BJ (cell line): ENCODE measurements at regions not wholly inside any gene's neighbourhood (a gene's known extent, or its start where the extent isn't known, plus 50 kb on each side); places are given as distances from the start of the nearest gene placed in this dataset.
A peak's percentile ranks its signal among the peaks of the same experiment; 100 is the strongest.

Source experiments
- CTCF ChIA-PET: fragments of 350-600 bp; formaldehyde crosslinking; extraction: SDS; loops from one replicate; lab custom pipeline; 2021; ENCODE audit warnings: antibody characterized with exemption, inconsistent platforms; lab: Yijun Ruan, JAX
- POLR2A ChIA-PET: fragments of 300-600 bp; sonication (Branson Sonifier 250); formaldehyde crosslinking; extraction: SDS; loops from one replicate; lab custom pipeline; 2021; ENCODE audit warnings: antibody characterized with exemption; lab: Charles Lee
- DNase-seq: peaks from one replicate; pipeline ENCODE4 v3.0.0-alpha.2; 2011; ENCODE audit warnings: low read depth
- H3K27me3 ChIP-seq: 2 replicates; pipeline ENCODE4 v1.6.0; 2011; ENCODE audit warnings: low read length; ENCODE audit not compliant: control insufficient read depth, insufficient read depth
- H3K36me3 ChIP-seq: 2 replicates; pipeline ENCODE4 v1.5.1; 2011; ENCODE audit warnings: low read length; ENCODE audit not compliant: control insufficient read depth, insufficient read depth
- H3K4me3 ChIP-seq: 2 replicates; pipeline ENCODE4 v1.5.1; 2011; ENCODE audit warnings: low read depth, mild to moderate bottlenecking, control low read depth, low read length
- TF ChIP-seq, protein P1 (sequence below): IDR thresholded peaks from 2 replicates; pipeline ENCODE4 v1.5.1; 2011; ENCODE audit warnings: low read depth, mild to moderate bottlenecking, control low read depth, inconsistent platforms, low read length, moderate library complexity; ENCODE audit not compliant: insufficient read depth

DNA sequence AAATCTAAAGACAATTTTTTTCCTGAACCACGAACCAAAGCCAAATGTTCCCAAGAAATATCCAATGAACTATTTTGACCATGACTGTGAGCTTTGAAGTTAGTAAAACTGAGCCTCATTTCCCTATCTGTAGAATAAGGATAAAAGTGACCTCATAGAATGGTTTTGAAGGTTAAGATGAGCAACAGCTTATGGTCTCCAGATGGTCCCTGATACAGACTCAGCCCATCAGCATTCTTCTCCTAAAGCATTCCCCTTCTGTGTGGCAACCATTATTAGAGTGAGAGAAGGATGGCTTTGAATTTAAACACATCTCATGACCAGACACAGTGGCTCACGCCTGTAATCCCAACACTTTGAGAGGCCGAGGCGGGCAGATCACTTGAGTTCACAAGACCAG is 70.1 kb downstream of the COPRS start:
- ChIA-PET CTCF (interaction anchor here (0.9 to 1.4 kb wide), 5 partner anchors 10 to 231 kb away, joined by 3 to 6 read pairs (median 4); no protein-coding TSS in a partner anchor), POLR2A (no interaction called here)

DNA sequence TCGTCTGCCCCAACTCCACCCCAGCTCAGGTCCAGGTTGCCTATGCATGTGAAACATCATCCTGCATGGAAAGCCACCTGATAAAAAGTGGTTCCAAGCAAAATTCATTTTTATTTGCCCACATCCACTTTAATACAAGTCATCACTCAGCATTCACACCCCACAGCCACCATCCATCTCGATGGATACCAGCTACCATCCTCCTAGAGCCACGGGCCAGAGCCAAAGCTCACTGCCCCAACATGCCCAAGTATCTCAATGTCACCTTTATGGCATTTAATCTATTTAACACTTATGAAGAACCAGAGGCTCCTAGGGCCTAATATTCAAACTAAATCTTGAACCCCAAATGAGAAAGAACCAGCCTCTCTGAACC is 70.5 kb downstream of the COPRS start:
- H3K4me3 ChIP-seq = no peak overlapping the region
- no peaks in the 10 kb centered on the region for H3K27me3 ChIP-seq
- CTCF ChIA-PET = interaction anchor here (0.9 to 1.4 kb wide), 4 partner anchors 30 to 231 kb away, joined by 3 to 6 read pairs (median 4); no protein-coding TSS in a partner anchor
- H3K36me3 ChIP-seq = no peaks in the 10 kb centered on the region
- DNase-seq = no peak
- POLR2A ChIA-PET = no interaction called here
- TF ChIP-seq, protein P1, sequence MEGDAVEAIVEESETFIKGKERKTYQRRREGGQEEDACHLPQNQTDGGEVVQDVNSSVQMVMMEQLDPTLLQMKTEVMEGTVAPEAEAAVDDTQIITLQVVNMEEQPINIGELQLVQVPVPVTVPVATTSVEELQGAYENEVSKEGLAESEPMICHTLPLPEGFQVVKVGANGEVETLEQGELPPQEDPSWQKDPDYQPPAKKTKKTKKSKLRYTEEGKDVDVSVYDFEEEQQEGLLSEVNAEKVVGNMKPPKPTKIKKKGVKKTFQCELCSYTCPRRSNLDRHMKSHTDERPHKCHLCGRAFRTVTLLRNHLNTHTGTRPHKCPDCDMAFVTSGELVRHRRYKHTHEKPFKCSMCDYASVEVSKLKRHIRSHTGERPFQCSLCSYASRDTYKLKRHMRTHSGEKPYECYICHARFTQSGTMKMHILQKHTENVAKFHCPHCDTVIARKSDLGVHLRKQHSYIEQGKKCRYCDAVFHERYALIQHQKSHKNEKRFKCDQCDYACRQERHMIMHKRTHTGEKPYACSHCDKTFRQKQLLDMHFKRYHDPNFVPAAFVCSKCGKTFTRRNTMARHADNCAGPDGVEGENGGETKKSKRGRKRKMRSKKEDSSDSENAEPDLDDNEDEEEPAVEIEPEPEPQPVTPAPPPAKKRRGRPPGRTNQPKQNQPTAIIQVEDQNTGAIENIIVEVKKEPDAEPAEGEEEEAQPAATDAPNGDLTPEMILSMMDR = no peak

More for the DNA sequence above, 70.1 kb downstream of the COPRS start:
- Histone ChIP-seq H3K4me3 (no peak overlapping the region), H3K36me3 (no peaks in the 10 kb centered on the region), H3K27me3 (no peaks in the 10 kb centered on the region)
- TF ChIP-seq, protein P1 = no peak
- DNase-seq = peak; percentile 49

DNA sequence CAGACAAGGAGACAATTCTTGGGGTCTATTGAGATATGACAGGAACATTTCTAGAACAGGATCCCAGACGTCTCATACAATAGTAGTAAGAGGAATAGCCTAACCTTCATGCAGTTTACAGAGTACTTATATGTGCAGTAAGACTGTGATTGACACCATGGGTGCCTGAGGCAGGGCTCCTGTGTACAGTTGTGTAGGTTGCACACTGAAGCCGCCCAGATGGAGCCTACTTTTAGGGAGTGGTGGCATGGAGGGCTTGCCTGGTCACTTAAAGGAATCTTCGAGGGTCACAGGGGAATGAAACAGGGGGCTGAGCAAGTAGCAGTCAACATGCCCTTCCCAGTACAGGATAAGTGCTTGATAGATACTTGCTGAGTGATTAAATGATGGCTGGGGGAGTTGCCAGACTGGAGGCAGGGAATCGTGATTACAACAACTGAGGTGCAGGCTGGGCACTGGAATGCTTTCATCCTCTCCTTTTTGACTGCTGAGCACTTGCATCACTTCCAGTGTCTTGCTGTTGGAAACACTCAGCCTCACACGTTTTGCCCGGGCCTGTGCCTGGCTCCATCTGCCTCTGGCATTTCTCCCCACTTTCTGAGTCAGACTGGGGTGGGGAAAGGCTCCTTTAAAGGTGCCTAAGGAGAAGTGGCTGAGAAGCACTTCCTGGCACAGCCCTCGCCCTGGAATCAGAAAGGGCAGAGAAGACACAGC is 71.0 kb downstream of the COPRS start:
- DNase-seq = peak; percentile 80
- ChIA-PET POLR2A (no interaction called here), CTCF (interaction anchor here (0.9 to 1.4 kb wide), 4 partner anchors 31 to 230 kb away, joined by 3 to 6 read pairs (median 4); no protein-coding TSS in a partner anchor)
- TF ChIP-seq, protein P1 = no peak
- Histone ChIP-seq H3K27me3 (no peaks in the 10 kb centered on the region), H3K36me3 (no peaks in the 10 kb centered on the region), H3K4me3 (no peak overlapping the region)

DNA sequence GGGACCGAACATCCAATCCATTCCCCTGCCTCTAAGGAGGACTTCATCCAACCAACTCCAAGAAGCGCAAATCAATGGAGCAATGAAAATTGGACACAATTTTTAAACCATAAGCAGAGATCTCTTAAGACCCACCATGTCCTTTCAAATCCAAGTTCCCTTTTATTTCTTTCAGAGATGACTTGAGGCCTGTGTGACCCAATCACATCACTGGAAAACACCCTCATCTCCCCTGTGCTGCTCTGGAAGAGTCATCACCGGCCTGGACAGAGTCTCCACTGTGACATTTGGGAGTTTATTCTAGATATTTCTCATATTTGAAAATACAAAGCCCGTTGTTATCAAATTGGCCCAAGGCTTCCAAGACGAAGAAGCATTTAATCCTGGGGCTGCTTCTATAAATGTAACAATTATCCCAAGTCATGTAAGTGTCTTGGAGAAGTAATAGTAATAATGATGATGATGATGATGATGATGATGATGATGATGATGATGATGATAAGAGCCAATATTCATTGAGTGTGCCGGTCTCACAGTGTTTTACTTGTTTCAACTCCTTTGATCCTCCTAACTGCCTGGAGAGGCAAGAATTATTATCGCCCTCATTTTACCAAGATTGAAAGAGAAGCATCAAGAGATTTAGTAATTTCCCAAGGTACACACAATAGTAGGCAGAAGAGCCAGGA is 72.1 kb downstream of the COPRS start:
- no peaks in the 10 kb centered on the region for H3K27me3 ChIP-seq
- TF ChIP-seq, protein P1 = no peak
- ChIA-PET CTCF (interaction anchor here (0.7 kb wide), 1 partner anchor 307 kb away, joined by 3 read pairs; no protein-coding TSS in a partner anchor), POLR2A (no interaction called here)
- DNase-seq = no peak
- H3K36me3 ChIP-seq = no peaks in the 10 kb centered on the region
- H3K4me3 ChIP-seq = no peak overlapping the region

DNA sequence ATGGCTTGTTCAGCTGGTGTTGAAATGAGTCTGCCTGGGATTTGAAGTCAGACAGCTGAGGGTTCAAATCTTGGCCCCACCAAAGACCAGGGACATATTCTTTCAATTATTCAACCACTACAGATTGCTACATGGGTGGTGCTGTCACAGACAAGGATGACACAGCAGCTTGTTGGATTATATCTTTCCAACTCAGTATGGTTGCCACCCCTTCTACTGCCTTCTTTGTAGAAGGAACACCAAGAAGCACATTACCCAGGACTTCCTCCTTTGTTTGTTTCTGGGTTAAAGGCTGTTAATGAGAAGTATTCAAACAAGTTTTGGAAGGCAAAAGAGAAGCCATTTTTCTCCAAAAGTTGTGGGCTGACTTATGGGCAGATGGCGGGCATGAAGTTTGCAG is 78.6 kb downstream of the COPRS start:
- ChIA-PET CTCF (interaction anchor here (1.3 kb wide), 1 partner anchor 62 kb away, joined by 3 read pairs; no protein-coding TSS in a partner anchor), POLR2A (no interaction called here)
- no peak overlapping the region for H3K4me3 ChIP-seq
- TF ChIP-seq, protein P1 = no peak
- H3K27me3 ChIP-seq = no peaks in the 10 kb centered on the region
- no peaks in the 10 kb centered on the region for H3K36me3 ChIP-seq
- no peak for DNase-seq
